ENCODE measurements at regions not wholly inside any gene's neighbourhood (a gene's known extent, or its start where the extent isn't known, plus 50 kb on each side); places are given as distances from the start of the nearest gene placed in this dataset.
"Not testable (repeated sequence)": the region's sequence is repeated elsewhere in the genome, so short reads cannot be mapped to it uniquely, and the experiment has no call there.

DNA sequence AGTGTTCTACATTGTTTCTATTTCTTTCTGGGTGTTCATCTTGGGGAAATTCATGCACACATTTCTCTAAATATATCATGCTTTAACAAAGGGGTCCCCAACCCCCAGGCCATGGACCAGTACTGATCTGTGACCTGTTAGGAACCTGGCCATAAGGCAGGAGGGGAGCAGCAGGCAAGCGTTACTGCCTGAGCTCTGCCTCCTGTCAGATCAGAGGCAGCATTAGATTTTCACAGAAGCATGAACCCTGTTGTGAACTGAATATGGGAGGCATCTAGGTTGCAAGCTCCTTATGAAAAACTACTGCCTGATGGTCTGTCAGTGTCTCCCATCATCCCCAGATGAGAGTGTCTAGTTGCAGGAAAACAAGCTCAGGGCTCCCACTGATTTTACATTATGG, 270.0 kb downstream of the AGTPBP1 start:
- Mint-ChIP-seq H3K4me1 (ENCODE audit: low read depth, unreplicated experiment) (no peaks in the 10 kb centered on the region), H3K36me3 (ENCODE audit: unreplicated experiment) (peaks cover 6% of the 10 kb centered on the region), H3K9me3 (ENCODE audit: unreplicated experiment) (peaks cover 2% of the 10 kb centered on the region)

DNA sequence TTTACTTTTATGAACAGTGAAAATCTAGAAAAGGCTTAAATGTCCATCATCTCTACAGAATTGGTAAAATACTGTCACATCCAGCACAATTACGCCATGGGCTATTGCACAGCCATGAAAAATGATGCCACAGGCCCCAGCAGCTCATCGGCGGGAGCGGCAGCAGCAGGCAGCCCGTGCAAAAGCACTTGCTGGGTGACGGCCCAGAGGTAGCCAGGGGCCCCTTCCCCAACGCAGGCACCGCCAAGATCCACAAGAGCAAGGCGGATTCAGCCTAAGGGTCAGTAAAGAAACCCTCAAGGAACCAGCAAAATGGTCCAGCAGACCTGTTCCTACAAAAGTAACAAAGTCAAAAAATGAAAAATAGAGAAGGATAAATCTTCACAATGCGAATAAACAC, 272.7 kb downstream of the AGTPBP1 start:
- no peak overlapping the region for H3K27ac Mint-ChIP-seq (ENCODE audit: unreplicated experiment)
- TF ChIP-seq, protein P1, sequence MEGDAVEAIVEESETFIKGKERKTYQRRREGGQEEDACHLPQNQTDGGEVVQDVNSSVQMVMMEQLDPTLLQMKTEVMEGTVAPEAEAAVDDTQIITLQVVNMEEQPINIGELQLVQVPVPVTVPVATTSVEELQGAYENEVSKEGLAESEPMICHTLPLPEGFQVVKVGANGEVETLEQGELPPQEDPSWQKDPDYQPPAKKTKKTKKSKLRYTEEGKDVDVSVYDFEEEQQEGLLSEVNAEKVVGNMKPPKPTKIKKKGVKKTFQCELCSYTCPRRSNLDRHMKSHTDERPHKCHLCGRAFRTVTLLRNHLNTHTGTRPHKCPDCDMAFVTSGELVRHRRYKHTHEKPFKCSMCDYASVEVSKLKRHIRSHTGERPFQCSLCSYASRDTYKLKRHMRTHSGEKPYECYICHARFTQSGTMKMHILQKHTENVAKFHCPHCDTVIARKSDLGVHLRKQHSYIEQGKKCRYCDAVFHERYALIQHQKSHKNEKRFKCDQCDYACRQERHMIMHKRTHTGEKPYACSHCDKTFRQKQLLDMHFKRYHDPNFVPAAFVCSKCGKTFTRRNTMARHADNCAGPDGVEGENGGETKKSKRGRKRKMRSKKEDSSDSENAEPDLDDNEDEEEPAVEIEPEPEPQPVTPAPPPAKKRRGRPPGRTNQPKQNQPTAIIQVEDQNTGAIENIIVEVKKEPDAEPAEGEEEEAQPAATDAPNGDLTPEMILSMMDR (IDR thresholded peaks at IDR 0.05; ENCODE audit: partially characterized antibody, unreplicated experiment) = no peak
- no peak overlapping the region for H3K4me3 Mint-ChIP-seq (ENCODE audit: unreplicated experiment)
- H3K9me3 Mint-ChIP-seq (ENCODE audit: unreplicated experiment) = no peaks in the 10 kb centered on the region
- no peaks in the 10 kb centered on the region for H3K36me3 Mint-ChIP-seq (ENCODE audit: unreplicated experiment)
- DNase-seq = no peak
- no peaks in the 10 kb centered on the region for H3K4me1 Mint-ChIP-seq (ENCODE audit: low read depth, unreplicated experiment)
- H3K27me3 Mint-ChIP-seq (ENCODE audit: unreplicated experiment) = peaks cover 3% of the 10 kb centered on the region

More for the DNA sequence above, 270.0 kb downstream of the AGTPBP1 start:
- Mint-ChIP-seq H3K27ac (ENCODE audit: unreplicated experiment) (no peak overlapping the region), H3K4me3 (ENCODE audit: unreplicated experiment) (no peak overlapping the region), H3K27me3 (ENCODE audit: unreplicated experiment) (no peaks in the 10 kb centered on the region)
- no peak for DNase-seq
- TF ChIP-seq, protein P1 (IDR thresholded peaks at IDR 0.05; ENCODE audit: partially characterized antibody, unreplicated experiment) = no peak

DNA sequence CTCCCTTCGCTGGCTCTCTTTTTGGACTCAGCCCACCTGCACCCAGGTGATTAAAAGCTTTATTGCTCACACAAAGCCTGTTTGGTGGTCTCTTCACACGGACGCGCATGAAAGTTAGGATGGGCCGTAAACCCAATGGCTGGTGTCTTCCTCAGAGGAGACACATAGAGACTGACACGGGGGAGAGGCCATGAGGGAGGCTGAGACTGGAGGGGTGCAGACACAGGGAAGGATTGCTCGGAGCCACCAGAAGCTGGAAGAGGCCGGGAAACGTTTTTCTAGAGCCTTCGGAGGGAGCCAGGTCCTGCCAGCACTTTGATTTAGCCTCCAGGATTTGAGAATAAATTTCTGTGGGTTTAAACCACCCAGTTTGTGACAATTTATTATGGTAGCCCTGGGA, 274.9 kb downstream of the AGTPBP1 start:
- TF ChIP-seq, protein P1 (IDR thresholded peaks at IDR 0.05; ENCODE audit: partially characterized antibody, unreplicated experiment) = no peak
- H3K27me3 Mint-ChIP-seq (ENCODE audit: unreplicated experiment) = peaks cover 3% of the 10 kb centered on the region
- no peaks in the 10 kb centered on the region for H3K4me1 Mint-ChIP-seq (ENCODE audit: low read depth, unreplicated experiment)
- DNase-seq = no peak
- H3K36me3 Mint-ChIP-seq (ENCODE audit: unreplicated experiment) = no peaks in the 10 kb centered on the region
- H3K4me3 Mint-ChIP-seq (ENCODE audit: unreplicated experiment) = no peak overlapping the region
- H3K27ac Mint-ChIP-seq (ENCODE audit: unreplicated experiment) = no peak overlapping the region
- H3K9me3 Mint-ChIP-seq (ENCODE audit: unreplicated experiment) = peaks cover 3% of the 10 kb centered on the region

DNA sequence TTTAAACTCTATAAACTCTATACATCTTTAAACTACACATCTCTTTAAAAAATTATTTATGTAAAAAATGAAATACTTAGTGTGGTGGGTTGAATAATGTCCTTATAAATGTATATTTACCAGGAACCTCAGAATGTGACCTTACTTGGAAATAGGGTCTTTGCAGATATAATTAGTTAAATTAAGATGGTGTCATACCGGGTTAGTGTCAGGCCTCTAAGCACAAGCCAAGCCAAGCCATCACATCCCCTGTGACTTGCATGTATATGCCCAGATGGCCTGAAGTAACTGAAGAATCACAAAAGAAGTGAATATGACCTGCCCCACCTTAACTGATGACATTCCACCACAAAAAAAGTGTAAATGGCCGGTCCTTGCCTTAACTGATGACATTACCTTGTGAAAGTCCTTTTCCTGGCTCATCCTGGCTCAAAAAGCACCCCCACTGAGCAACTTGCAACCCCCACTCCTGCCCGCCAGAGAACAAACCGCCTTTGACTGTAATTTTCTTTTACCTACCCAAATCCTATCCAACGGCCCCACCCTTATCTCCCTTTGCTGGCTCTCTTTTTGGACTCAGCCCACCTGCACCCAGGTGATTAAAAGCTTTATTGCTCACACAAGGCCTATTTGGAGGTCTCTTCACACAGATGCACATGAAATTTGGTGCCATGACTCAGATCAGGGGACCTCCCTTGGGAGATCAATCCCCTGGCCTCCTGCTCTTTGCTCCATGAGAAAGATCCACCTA, 283.5 kb downstream of the AGTPBP1 start:
- H3K36me3 Mint-ChIP-seq (ENCODE audit: unreplicated experiment); H3K27ac Mint-ChIP-seq (ENCODE audit: unreplicated experiment); H3K9me3 Mint-ChIP-seq (ENCODE audit: unreplicated experiment); DNase-seq; H3K27me3 Mint-ChIP-seq (ENCODE audit: unreplicated experiment); H3K4me1 Mint-ChIP-seq (ENCODE audit: low read depth, unreplicated experiment); H3K4me3 Mint-ChIP-seq (ENCODE audit: unreplicated experiment): not testable (repeated sequence)

DNA sequence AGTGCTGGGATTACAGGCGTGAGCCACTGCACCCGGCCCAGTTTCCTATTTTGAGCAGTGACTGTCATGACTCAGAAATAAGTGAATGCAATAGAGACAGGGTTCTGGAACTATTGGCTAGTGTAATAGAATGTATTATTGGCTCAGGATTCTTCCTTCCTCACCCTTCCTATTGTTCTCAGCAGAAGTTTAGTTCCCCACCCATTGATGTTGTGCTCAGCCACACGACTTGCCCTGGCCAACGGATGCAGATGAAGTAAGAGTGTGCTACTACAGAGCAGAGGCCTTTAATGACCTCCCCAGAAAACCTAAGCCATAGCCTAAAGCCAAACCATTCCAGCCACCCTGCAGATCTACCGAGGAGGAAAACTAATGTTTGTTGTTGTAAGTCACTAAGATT, 287.9 kb downstream of the AGTPBP1 start:
- H3K4me3 Mint-ChIP-seq (ENCODE audit: unreplicated experiment) = no peak overlapping the region
- H3K27me3 Mint-ChIP-seq (ENCODE audit: unreplicated experiment) = no peaks in the 10 kb centered on the region
- DNase-seq = no peak
- H3K27ac Mint-ChIP-seq (ENCODE audit: unreplicated experiment) = no peak overlapping the region
- H3K36me3 Mint-ChIP-seq (ENCODE audit: unreplicated experiment) = peaks cover 11% of the 10 kb centered on the region
- H3K9me3 Mint-ChIP-seq (ENCODE audit: unreplicated experiment) = peaks cover 2% of the 10 kb centered on the region
- TF ChIP-seq, protein P1 (IDR thresholded peaks at IDR 0.05; ENCODE audit: partially characterized antibody, unreplicated experiment) = no peak
- H3K4me1 Mint-ChIP-seq (ENCODE audit: low read depth, unreplicated experiment) = no peaks in the 10 kb centered on the region

Data from glutamatergic neuron (in vitro differentiated cells).